ENCODE measurements at regions not wholly inside any gene's neighbourhood (a gene's known extent, or its start where the extent isn't known, plus 50 kb on each side); places are given as distances from the start of the nearest gene placed in this dataset.

DNA sequence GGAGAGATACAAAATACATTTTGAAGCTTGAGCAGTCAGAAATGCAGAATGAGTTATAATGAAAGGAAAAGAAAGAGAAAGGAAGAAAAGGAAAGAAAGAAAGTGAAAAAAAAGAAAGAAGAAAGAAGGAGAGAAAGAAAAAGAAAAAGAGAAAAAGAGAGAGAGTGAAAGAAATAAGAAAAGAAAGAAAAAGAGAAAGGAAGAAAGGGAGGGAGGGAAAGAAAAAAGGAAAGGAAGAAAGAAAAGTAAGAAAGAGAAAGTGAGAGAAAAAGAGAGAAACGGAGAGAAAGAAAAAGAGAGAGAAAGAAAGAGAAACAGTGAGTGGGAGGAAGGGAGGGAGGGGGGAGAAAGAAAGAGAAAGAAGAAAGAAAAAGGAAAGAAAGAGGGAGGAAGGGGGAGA, 549.9 kb downstream of the GALC start:
- H3K4me1 Mint-ChIP-seq (ENCODE audit: low read depth) = no peaks in the 10 kb centered on the region
- H3K9me3 Mint-ChIP-seq = peaks cover 48% of the 10 kb centered on the region
- TF ChIP-seq, protein P1, sequence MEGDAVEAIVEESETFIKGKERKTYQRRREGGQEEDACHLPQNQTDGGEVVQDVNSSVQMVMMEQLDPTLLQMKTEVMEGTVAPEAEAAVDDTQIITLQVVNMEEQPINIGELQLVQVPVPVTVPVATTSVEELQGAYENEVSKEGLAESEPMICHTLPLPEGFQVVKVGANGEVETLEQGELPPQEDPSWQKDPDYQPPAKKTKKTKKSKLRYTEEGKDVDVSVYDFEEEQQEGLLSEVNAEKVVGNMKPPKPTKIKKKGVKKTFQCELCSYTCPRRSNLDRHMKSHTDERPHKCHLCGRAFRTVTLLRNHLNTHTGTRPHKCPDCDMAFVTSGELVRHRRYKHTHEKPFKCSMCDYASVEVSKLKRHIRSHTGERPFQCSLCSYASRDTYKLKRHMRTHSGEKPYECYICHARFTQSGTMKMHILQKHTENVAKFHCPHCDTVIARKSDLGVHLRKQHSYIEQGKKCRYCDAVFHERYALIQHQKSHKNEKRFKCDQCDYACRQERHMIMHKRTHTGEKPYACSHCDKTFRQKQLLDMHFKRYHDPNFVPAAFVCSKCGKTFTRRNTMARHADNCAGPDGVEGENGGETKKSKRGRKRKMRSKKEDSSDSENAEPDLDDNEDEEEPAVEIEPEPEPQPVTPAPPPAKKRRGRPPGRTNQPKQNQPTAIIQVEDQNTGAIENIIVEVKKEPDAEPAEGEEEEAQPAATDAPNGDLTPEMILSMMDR (IDR thresholded peaks at IDR 0.05) = no peak
- no peaks in the 10 kb centered on the region; the same call in 1 of the 2 replicates for H3K27me3 Mint-ChIP-seq (ENCODE audit: insufficient read depth)
- no peak for DNase-seq
- no peak overlapping the region for H3K27ac Mint-ChIP-seq
- H3K36me3 Mint-ChIP-seq (ENCODE audit: low read depth) = 0 out of 2 replicates have a peak, but pooled peaks cover 7% of the 10 kb centered on the region
- no peak overlapping the region for H3K4me3 Mint-ChIP-seq

DNA sequence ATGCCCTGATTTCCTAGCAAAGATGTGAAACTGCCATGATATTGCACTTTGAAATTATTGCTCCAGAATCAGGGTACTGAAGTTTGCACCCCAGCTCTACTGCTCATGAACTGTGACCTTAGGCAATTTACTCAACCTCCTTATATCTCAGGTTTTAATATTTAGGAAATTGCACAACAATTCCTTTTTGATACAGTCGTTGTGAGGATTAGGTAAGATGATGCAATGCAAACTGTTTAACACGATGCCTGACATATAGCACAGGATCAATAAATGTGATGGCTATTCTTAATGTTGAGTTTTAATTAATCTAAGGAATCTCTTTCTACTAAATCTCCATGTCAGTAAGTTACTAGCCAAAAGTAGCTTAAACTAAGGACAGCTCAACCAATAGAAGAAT, 555.8 kb downstream of the GALC start:
- Mint-ChIP-seq H3K9me3 (peaks cover 56% of the 10 kb centered on the region), H3K36me3 (ENCODE audit: low read depth) (no peaks in the 10 kb centered on the region), H3K27ac (no peak overlapping the region), H3K4me1 (ENCODE audit: low read depth) (no peaks in the 10 kb centered on the region), H3K27me3 (ENCODE audit: insufficient read depth) (no peaks in the 10 kb centered on the region; the same call in 1 of the 2 replicates), H3K4me3 (no peak overlapping the region)
- no peak for DNase-seq
- TF ChIP-seq, protein P1 (IDR thresholded peaks at IDR 0.05) = no peak

DNA sequence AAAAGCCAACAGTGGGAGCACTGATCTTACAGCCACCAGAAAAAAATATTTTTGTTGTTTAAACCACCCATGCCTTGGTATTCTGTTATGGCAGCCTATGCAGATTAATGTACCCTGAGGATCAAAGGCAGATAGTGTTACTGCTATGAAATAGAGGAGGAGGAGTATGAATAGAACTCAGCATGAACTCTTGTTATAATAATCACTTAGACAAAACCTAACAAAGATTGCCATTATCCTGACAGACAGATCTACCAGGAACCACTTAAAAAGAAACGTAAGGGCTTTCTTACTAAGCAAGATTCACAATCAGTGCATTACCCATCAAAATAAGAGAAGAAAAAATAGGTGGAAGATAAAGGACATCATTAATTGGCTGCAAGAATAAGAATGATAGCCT, 558.3 kb downstream of the GALC start:
- Mint-ChIP-seq H3K27me3 (ENCODE audit: insufficient read depth) (no peaks in the 10 kb centered on the region; the same call in 1 of the 2 replicates), H3K9me3 (peaks cover 45% of the 10 kb centered on the region), H3K4me1 (ENCODE audit: low read depth) (no peaks in the 10 kb centered on the region), H3K27ac (no peak overlapping the region), H3K4me3 (no peak overlapping the region), H3K36me3 (ENCODE audit: low read depth) (no peaks in the 10 kb centered on the region)
- TF ChIP-seq, protein P1 (IDR thresholded peaks at IDR 0.05) = no peak
- no peak for DNase-seq

DNA sequence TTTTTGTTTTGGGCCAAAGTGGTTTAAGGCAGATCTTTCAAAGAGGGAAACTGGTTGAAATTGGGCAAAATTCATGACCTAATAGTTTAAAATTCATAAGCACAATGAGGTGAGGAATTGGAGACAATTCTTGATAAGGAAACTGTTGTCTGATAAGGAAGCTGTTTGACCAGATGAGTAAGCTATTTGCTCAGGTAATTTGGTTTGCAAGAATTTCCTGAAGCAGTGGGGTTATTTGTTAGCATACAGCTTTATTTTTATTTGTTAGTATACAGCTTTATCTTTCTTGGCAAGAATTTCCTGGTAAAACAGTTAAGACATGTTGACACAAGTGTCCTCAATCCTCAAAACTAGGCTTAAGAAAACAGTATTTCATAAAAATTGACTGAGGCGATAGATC, 559.0 kb downstream of the GALC start:
- H3K27me3 Mint-ChIP-seq (ENCODE audit: insufficient read depth) = no peaks in the 10 kb centered on the region; the same call in 1 of the 2 replicates
- no peaks in the 10 kb centered on the region for H3K4me1 Mint-ChIP-seq (ENCODE audit: low read depth)
- TF ChIP-seq, protein P1 (IDR thresholded peaks at IDR 0.05) = no peak
- H3K36me3 Mint-ChIP-seq (ENCODE audit: low read depth) = no peaks in the 10 kb centered on the region
- H3K9me3 Mint-ChIP-seq = peaks cover 39% of the 10 kb centered on the region
- no peak for DNase-seq
- H3K27ac Mint-ChIP-seq = no peak overlapping the region
- no peak overlapping the region for H3K4me3 Mint-ChIP-seq

DNA sequence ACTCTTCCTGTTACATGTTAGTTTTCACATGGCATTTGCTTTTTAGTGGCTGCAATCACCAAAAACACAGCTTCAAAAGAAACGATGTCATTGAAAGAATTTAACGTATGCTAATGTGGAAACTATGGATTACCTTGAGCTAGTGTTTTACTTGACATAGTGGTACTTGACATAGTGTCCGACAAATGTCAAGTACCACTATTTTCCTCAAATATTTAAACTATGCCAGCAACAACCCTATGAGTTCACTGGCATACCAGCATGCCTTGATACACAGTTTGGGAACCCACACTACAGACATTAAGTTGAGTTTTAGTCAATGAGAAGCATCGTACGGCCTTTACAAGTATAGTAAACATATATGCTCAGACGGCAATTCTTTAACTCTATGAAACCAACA, 560.3 kb downstream of the GALC start:
- no peak for DNase-seq
- TF ChIP-seq, protein P1 (IDR thresholded peaks at IDR 0.05) = no peak
- H3K36me3 Mint-ChIP-seq (ENCODE audit: low read depth) = no peaks in the 10 kb centered on the region
- no peaks in the 10 kb centered on the region; the same call in 1 of the 2 replicates for H3K27me3 Mint-ChIP-seq (ENCODE audit: insufficient read depth)
- H3K4me1 Mint-ChIP-seq (ENCODE audit: low read depth) = no peaks in the 10 kb centered on the region
- H3K9me3 Mint-ChIP-seq = peaks cover 30% of the 10 kb centered on the region
- H3K4me3 Mint-ChIP-seq = no peak overlapping the region
- H3K27ac Mint-ChIP-seq = no peak overlapping the region

DNA sequence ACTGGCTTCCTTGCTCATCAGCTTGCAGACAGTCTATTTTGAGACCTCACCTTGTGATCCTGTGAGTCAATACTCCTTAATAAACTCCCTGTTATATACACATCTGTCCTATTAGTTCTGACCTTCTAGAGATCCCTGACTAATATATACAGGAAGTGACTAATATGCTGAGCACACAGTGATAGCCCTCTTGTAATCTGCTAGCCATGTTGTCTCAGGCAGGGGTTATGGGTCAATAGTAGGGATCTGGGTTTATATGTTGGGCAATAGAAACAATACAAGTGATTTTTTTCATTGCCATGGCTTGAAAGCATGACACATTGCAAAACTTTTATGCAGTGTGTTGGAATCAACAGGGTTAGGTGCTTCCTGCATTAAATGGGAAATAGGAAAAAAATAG, 562.2 kb downstream of the GALC start:
- TF ChIP-seq, protein P1 (IDR thresholded peaks at IDR 0.05) = no peak
- H3K36me3 Mint-ChIP-seq (ENCODE audit: low read depth) = no peaks in the 10 kb centered on the region
- no peak overlapping the region for H3K4me3 Mint-ChIP-seq
- H3K9me3 Mint-ChIP-seq = peaks cover 22% of the 10 kb centered on the region
- DNase-seq = no peak
- H3K4me1 Mint-ChIP-seq (ENCODE audit: low read depth) = no peaks in the 10 kb centered on the region
- no peaks in the 10 kb centered on the region; the same call in 1 of the 2 replicates for H3K27me3 Mint-ChIP-seq (ENCODE audit: insufficient read depth)
- H3K27ac Mint-ChIP-seq = no peak overlapping the region
